H7 (cell line): ENCODE measurements at regions not wholly inside any gene's neighbourhood (a gene's known extent, or its start where the extent isn't known, plus 50 kb on each side); places are given as distances from the start of the nearest gene placed in this dataset.

ENCODE experiments used
- DNase-seq: peaks from one replicate; pipeline ENCODE4 v3.0.0; 2012
- H3K27me3 ChIP-seq: 2 replicates; pipeline ENCODE4 v1.6.0; 2011; ENCODE audit warnings: mild to moderate bottlenecking, low read length; ENCODE audit not compliant: control insufficient read depth, insufficient read depth
- H3K36me3 ChIP-seq: replicated peaks from 2 replicates; pipeline ENCODE4 v1.5.1; 2011; ENCODE audit warnings: low read length; ENCODE audit not compliant: control insufficient read depth, insufficient read depth
- H3K4me3 ChIP-seq: 2 replicates; pipeline ENCODE4 v1.5.1; 2011; ENCODE audit warnings: low read depth, mild to moderate bottlenecking, control low read depth, low read length, moderate library complexity; ENCODE audit not compliant: insufficient read depth

DNA sequence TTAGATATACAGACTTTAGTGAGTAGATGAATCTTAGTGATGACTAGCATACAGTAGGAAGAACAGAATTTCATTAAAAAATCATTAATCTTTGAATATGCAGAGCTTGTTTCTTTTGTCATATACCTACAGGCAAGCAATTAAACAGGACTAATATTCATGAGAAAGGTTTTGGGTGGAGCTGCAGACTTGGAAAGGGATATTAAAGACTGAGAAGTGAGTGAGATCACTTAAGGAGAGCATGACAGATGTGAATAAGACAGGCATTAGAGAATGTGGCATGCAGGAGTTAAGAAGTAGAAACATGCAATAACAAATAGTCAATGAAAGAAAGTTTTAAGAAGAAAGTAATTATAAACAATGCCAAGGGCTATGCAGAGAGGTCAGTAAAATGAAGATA lies 187.7 kb downstream of the TMTC3 start:
- Histone ChIP-seq H3K4me3 (no peak overlapping the region), H3K27me3 (no peaks in the 10 kb centered on the region), H3K36me3 (no peaks in the 10 kb centered on the region)
- no peak for DNase-seq

DNA sequence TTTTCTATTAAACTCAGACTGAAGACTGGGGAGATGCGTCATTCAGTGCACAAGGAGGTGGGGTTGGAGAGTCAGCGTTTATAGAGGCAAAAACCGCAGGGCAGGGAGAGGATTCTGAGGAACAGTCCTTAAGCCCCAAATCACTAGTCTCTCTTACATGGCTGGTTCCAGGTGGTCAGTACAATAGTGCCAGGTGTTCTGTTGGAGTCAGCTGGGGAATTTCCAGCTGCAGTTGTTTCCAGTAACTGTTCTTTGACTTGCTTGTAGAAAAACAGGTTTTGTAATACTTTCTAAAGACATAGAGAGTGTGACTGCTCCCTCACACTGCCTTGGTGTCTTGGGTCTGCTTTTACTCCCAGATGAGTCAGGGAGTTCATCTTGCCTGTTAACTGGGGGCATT lies 192.2 kb downstream of the TMTC3 start:
- no peaks in the 10 kb centered on the region for H3K36me3 ChIP-seq
- H3K27me3 ChIP-seq: no peaks in the 10 kb centered on the region
- H3K4me3 ChIP-seq: no peak overlapping the region
- no peak for DNase-seq

DNA sequence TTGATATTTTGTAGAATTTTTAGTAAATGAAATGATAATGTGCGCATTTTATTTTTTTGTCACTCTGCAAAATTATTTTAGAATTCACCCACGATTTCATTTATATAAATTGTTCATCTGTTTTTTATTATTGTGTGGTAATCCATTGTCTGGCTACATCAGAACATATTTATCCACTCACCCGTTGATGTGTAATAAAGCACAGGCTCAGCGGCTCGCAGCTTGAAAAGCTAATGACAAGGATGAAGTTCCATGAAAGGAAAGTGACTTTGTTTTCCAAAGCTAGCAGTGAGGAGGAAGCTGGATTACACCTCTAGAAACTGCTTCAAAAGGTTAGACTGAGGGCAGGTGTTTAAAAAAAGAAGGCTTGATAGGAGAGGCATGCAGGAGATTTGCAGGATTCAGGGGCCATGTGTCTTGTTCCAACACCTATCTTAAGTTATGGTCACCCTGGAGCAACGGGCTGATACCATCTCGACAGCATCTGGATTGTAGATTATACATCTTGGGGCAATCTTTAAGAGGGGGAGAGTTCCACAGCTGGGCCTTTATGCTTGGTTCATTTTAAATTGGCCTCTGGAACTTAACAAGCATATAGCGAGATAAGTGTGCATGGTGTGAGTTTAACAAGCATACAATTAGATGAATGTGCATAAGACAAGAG lies 194.1 kb downstream of the TMTC3 start:
- no peak overlapping the region for H3K4me3 ChIP-seq
- no peaks in the 10 kb centered on the region for H3K27me3 ChIP-seq
- no peaks in the 10 kb centered on the region for H3K36me3 ChIP-seq
- DNase-seq: no peak

DNA sequence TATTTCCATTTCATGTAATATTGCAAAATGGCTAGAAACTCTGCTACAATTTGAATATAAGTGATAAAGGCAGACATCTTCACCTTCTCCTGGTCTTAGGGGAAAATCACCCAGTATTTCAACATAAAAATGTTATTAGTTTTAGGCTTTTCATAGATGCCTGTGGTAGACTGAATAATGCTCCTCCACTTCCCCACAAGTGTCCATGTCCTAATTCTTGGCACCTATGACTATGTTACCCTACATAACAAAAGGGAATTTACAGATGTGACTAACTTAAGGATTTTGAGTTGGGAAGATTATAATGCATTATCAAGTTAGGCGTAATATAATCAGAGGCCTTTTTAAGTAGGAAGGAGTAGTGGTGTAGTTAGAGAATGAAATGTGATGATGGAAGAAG lies 196.4 kb downstream of the TMTC3 start:
- Histone ChIP-seq H3K27me3 (no peaks in the 10 kb centered on the region), H3K4me3 (no peak overlapping the region), H3K36me3 (no peaks in the 10 kb centered on the region)
- no peak for DNase-seq

DNA sequence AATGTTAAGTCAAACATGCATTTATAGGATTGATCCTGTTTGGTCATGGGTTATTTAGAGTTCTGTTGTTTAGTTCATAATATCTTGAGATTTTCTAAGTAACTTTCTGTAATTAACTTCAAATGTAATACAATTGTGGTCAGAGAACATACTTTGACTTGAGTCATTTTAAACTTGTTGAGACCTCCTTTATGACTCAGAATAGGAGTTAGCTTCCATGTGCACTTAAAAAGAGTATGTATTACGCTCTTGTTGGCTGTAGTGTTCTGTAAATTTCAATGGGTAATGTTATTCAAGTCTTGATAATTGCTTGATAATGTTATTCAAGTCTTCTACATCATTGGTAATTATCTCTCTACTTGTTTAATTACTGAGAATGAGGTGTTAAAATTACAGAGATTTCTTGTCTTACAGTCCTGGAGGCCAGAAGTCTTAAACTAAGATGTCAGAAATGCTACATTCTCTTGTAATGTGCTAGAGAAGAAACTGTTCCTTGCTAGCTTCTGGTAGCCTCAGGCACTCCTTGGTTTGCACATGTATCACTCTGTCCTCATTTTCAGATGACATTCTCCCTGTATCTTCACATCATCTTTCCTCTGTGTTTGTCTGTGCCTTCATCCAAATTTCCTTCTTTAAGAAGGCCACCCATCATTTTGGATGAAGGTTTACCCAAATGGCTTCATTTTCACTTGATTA lies 197.3 kb downstream of the TMTC3 start:
- Histone ChIP-seq H3K27me3 (no peaks in the 10 kb centered on the region), H3K4me3 (no peak overlapping the region), H3K36me3 (no peaks in the 10 kb centered on the region)
- DNase-seq: no peak

DNA sequence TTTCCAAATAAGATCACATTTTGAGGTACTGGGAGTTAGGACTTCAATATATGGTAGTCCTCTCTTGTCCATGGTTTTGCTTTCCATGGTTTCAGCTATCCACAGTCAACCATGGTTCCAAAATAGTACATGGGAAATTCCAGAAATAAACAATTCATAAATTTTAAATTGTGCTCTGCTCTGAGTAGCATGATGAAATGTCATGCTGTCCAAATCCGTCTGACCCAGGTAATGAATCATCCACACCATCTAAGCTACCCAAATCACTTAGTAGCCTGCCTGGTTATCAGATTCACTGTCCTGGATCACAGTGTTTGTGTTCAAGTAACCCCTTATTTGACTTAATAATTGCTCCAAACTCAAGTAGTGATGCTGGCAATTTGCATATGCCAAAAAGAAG lies 197.9 kb downstream of the TMTC3 start:
- DNase-seq: no peak

DNA sequence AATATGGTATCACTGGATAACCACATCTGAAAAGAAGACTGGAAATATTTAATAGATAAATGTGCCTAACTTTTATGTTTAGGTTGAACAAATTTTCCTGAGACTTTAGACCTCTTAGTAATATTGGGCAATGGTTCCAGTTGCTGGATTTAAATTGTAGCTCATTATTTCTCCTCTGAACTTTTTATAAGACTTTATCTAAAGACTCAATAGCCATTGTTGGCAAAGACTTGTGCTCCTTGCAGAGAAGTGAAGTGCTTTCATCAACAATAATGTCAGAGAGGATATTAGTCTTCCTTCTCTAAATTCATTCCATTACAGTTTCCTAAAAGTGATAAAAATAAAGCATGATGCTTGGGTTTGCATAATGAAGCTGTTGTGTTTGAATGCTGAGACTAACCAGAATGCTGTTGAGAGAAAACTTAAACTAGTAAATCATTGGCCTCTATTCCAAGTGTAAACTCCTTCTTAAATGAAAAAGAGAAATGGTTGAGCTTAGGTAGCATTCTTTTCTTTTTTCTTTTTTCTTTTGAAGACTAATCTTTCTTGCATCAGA lies 200.2 kb downstream of the TMTC3 start:
- no peaks in the 10 kb centered on the region for H3K27me3 ChIP-seq
- no peaks in the 10 kb centered on the region for H3K36me3 ChIP-seq
- no peak overlapping the region for H3K4me3 ChIP-seq
- DNase-seq: no peak

More for the DNA sequence above, 197.9 kb downstream of the TMTC3 start:
- H3K36me3 ChIP-seq: no peaks in the 10 kb centered on the region
- no peak overlapping the region for H3K4me3 ChIP-seq
- no peaks in the 10 kb centered on the region for H3K27me3 ChIP-seq

DNA sequence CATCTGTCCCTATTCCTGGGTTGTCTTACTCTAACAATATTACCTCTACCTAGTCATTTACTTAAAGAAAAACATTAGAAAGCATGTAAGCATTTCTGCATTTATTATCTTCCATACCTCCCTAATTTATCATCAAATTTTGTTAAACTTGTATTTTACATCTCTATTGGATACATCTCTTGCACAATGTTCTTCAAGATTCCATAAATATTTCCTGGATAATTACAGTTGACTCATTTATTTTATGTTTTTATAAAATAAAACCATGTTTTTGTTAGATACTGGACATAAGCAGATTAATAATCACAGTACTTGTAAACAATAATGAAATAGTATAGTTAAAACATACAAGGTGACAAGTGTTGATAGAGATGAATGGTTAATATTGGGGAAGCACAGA lies 209.0 kb downstream of the TMTC3 start:
- Histone ChIP-seq H3K36me3 (no peaks in the 10 kb centered on the region), H3K27me3 (no peaks in the 10 kb centered on the region), H3K4me3 (no peak overlapping the region)
- no peak for DNase-seq

DNA sequence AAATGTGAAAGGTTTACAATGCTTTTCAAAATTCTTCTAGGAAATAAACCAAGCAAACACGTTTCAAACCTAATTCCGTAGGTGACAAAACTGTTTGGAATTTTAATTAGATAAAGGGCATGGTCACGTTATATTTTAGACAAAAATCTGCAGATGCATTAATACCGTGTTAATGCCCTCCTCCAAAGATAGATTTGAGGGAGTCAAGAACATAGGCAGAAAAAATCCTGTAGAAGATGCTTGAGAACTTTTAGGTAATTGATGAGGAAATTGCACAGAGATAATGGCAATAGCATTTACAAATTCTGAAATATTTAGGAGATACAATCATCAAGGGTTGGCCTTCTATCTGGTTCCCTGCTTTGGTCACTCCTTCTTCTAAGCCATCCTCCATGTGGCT lies 212.6 kb downstream of the TMTC3 start:
- Histone ChIP-seq H3K27me3 (no peaks in the 10 kb centered on the region), H3K36me3 (no peaks in the 10 kb centered on the region), H3K4me3 (no peak overlapping the region)
- no peak for DNase-seq

DNA sequence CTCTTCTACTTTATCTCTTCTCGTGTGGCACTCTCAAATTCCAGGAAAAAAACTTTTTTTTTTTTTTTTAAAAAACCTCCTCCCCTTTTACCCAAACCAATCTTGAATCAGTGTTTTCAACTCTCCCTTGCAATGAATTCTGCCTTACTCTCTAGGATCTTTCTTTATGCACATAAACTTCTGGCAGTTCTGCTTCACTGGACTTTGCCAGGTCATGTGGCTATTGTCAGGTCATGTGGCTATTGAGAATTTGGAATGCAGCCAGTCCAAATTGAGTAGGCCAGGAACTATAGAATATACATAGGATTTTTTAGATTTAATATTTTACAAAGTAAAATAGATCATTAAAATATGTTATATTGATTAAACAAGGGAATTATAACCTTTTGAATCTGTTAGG lies 218.2 kb downstream of the TMTC3 start:
- Histone ChIP-seq H3K27me3 (no peaks in the 10 kb centered on the region), H3K4me3 (no peak overlapping the region), H3K36me3 (no peaks in the 10 kb centered on the region)
- DNase-seq: no peak

DNA sequence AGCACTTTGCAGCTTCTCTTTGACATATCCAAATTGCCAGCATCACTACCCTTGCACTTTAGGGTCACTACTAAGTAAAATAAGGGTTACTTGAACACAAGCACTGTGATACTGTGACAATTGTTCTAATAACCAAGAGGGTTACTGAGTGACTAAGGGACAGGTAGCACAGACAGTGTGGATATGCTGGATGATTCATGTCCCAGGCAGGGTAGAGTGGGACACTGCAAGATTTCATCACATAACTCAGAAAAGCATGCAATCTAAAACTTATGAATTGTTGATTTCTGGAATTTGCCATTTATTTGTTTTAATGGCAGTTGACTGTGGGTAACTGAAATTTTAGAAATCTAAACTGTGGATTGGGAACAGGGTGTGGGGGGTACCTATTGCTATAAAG lies 218.8 kb downstream of the KITLG start:
- no peak for DNase-seq
- no peak overlapping the region for H3K4me3 ChIP-seq
- H3K27me3 ChIP-seq: no peaks in the 10 kb centered on the region
- no peaks in the 10 kb centered on the region for H3K36me3 ChIP-seq

DNA sequence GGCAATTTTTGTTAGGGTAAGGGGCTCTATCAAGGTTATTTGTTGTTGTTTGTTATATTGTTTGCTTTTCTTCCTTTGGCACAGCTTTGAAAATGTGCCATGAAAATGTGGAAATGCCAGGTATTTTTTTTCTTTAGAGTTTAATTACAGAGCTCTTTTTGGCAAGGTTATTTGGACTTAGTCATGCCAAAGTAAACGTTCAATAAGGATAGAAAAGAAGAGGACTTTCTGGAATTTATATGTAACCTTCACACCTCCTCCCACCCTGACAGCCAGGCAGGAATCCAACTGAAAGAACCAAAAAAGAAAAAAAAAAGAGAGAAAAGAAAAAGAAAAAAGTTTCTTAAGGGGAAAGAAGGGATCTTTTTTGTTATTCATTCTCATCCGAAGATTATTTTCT lies 217.8 kb downstream of the KITLG start:
- no peak overlapping the region for H3K4me3 ChIP-seq
- DNase-seq: no peak

DNA sequence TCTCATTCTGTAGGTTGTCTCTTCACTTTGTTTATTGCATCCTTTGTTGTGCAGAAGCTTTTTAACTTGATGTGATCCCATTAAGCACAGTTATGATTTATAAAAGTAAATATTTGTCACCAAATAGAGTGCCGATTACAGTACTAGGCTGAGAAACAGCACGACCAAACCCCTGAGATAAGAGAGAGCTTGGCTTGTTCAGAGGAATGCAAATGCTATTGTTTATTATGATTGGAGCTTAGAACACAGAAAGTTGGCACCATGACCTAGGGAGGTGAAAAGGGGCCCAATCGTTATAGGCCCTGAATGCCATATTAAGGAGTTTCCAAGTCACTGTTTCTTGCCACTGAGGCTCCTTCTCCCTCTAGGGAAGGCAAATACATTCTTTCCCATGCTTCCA lies 214.9 kb downstream of the KITLG start:
- H3K36me3 ChIP-seq: no peaks in the 10 kb centered on the region
- H3K4me3 ChIP-seq: no peak overlapping the region
- H3K27me3 ChIP-seq: no peaks in the 10 kb centered on the region
- DNase-seq: no peak

More for the DNA sequence above, 217.8 kb downstream of the KITLG start:
- no peaks in the 10 kb centered on the region for H3K36me3 ChIP-seq
- H3K27me3 ChIP-seq: no peaks in the 10 kb centered on the region

DNA sequence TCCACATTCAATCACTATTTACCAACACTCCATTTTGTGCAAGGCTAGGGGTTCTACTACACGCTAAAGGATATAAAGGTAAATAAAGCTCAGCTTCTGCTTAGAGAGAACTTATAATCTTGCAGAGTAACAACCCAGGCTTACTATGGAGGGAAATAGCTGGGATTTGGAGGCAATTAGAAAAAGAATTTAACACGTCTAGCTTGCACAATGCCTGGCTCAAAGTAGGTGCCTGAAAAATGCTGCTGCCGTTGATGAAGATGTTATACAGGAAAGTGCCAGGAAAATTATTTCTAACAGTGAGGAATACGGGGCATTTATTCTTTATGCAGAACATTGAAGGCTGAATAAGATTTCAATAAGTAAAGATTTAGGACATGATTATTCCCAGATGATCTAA lies 214.2 kb downstream of the KITLG start:
- Histone ChIP-seq H3K27me3 (no peaks in the 10 kb centered on the region), H3K4me3 (no peak overlapping the region), H3K36me3 (no peaks in the 10 kb centered on the region)
- no peak for DNase-seq

DNA sequence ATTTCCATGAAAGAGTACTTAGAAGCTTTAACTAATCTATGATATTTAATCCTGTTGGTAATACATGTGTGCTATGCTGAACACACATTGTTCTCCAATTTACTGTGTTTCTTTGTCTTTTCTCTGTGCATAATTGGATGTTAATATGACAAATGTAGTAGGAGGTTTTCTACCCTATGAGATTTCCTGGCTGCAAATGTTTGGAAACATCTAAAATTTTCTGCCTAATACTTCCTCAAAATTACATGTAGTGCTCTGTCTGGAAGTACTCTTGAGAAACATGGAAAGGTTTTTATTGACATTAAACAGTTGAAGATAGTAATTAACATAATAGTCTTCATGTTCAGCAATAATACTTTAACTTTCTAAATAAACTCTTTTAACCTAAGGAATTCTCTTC lies 213.0 kb downstream of the KITLG start:
- DNase-seq: no peak
- no peaks in the 10 kb centered on the region for H3K27me3 ChIP-seq
- H3K4me3 ChIP-seq: no peak overlapping the region
- no peaks in the 10 kb centered on the region for H3K36me3 ChIP-seq
